OCI-LY1 (cell line): ENCODE measurements at regions not wholly inside any gene's neighbourhood (a gene's known extent, or its start where the extent isn't known, plus 50 kb on each side); places are given as distances from the start of the nearest gene placed in this dataset.

Experiments
- H2AFZ ChIP-seq: fragments of 200-600 bp; sonication (generic), shearing (Covaris generic); 2 replicates; pipeline ENCODE4 v1.6.0; 2014; ENCODE audit warnings: antibody characterized with exemption, mild to moderate bottlenecking, low read length
- H3F3A ChIP-seq: fragments of 200-600 bp; sonication (generic), shearing (Covaris generic); 2 replicates; pipeline ENCODE4 v1.6.0; 2014; ENCODE audit warnings: mild to moderate bottlenecking, antibody characterized with exemption, low read length, moderate library complexity; ENCODE audit not compliant: insufficient read depth
- H3K27ac ChIP-seq: fragments of 200-600 bp; sonication (generic); 2 replicates; pipeline ENCODE4 v1.5.1; 2014; ENCODE audit warnings: low read length, mixed run types, mild to moderate bottlenecking, low read depth; ENCODE audit not compliant: poor library complexity, severe bottlenecking
- H3K27me3 ChIP-seq: fragments of 200-600 bp; sonication (generic); 2 replicates; pipeline ENCODE4 v1.6.0; 2014; ENCODE audit warnings: antibody characterized with exemption, mild to moderate bottlenecking, low read length, moderate library complexity; ENCODE audit not compliant: insufficient read depth
- H3K36me3 ChIP-seq: fragments of 200-600 bp; sonication (generic); 2 replicates; pipeline ENCODE4 v1.6.1; 2014; ENCODE audit warnings: mild to moderate bottlenecking, antibody characterized with exemption, low read length, moderate library complexity, mixed read lengths; ENCODE audit not compliant: insufficient read depth
- H3K4me1 ChIP-seq: fragments of 200-600 bp; sonication (generic); 2 replicates; pipeline ENCODE4 v1.5.1; 2014; ENCODE audit warnings: mild to moderate bottlenecking, low read length, moderate library complexity; ENCODE audit not compliant: insufficient read depth, severe bottlenecking
- H3K4me2 ChIP-seq: fragments of 200-600 bp; sonication (generic), shearing (Covaris generic); 2 replicates; pipeline ENCODE4 v1.6.1; 2014; ENCODE audit warnings: low read length
- H3K4me3 ChIP-seq: fragments of 200-600 bp; sonication (generic); 2 replicates; pipeline ENCODE4 v1.5.1; 2014; ENCODE audit warnings: low read length, low read depth, mild to moderate bottlenecking, mixed read lengths; ENCODE audit not compliant: poor library complexity, severe bottlenecking
- H3K79me2 ChIP-seq: fragments of 200-600 bp; shearing (Covaris generic); 2 replicates; pipeline ENCODE4 v1.6.1; 2016; ENCODE audit warnings: mixed run types, low read length, mixed read lengths; ENCODE audit not compliant: insufficient read depth
- H3K9ac ChIP-seq: fragments of 200-600 bp; sonication (generic), shearing (Covaris generic); 2 replicates; pipeline ENCODE4 v1.6.1; 2014; ENCODE audit warnings: mild to moderate bottlenecking, low read length, mixed read lengths
- H3K9me2 ChIP-seq: fragments of 200-600 bp; sonication (generic), shearing (Covaris generic); 2 replicates; pipeline ENCODE4 v1.6.1; 2014; ENCODE audit warnings: low read depth, mild to moderate bottlenecking, low read length, mixed read lengths
- H3K9me3 ChIP-seq: fragments of 200-600 bp; shearing (Covaris generic); 2 replicates; pipeline ENCODE4 v1.6.1; 2014; ENCODE audit warnings: low read length, mixed read lengths
- H4K20me1 ChIP-seq: fragments of 200-600 bp; sonication (generic), shearing (Covaris generic); 2 replicates; pipeline ENCODE4 v1.6.0; 2016; ENCODE audit warnings: mild to moderate bottlenecking, low read length; ENCODE audit not compliant: insufficient read depth
- EZH2 ChIP-seq: fragments of 200-600 bp; sonication (generic), shearing (Covaris generic); IDR thresholded peaks from 2 replicates; pipeline ENCODE4 v1.8.0; 2017; ENCODE audit warnings: borderline replicate concordance, mixed run types, mild to moderate bottlenecking, antibody characterized with exemption, low read length, moderate library complexity, mixed read lengths
- TF ChIP-seq, protein P1 (sequence below): fragments of 200-600 bp; sonication (generic), shearing (Covaris generic); IDR thresholded peaks from 2 replicates; pipeline ENCODE4 v1.5.1; 2017; ENCODE audit warnings: mild to moderate bottlenecking, antibody characterized with exemption, low read length, moderate library complexity, mixed read lengths

DNA sequence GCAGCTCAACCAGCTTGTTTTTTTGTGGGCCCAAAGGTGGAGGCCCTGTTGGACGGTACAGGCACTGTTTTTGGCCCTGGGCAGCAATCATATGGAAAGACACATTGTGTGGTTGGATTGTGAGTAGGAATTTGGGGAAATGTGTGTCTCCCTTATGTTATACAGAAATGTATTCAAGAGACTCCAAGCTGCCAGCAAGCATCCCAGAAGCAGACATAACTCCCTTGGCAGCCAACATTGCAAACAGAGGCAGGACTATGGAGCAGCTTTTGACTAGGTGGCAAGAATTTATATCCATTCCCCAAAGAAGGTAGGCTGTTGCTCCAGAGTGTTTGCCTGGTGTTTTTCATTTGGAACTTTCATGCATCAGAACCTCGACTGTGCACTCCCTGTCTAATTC, 104.9 kb downstream of the BUB3 start:
- Histone ChIP-seq H3K79me2 (no peaks in the 10 kb centered on the region), H3K27ac (no peak overlapping the region), H3K9me2 (no peaks in the 10 kb centered on the region), H3K36me3 (no peaks in the 10 kb centered on the region), H4K20me1 (no peaks in the 10 kb centered on the region), H3K4me3 (no peak overlapping the region), H2AFZ (no peak overlapping the region), H3K27me3 (no peaks in the 10 kb centered on the region), H3F3A (no peaks in the 10 kb centered on the region), H3K4me2 (no peak overlapping the region), H3K9me3 (no peaks in the 10 kb centered on the region), H3K4me1 (no peaks in the 10 kb centered on the region), H3K9ac (no peak overlapping the region)
- TF ChIP-seq, protein P1, sequence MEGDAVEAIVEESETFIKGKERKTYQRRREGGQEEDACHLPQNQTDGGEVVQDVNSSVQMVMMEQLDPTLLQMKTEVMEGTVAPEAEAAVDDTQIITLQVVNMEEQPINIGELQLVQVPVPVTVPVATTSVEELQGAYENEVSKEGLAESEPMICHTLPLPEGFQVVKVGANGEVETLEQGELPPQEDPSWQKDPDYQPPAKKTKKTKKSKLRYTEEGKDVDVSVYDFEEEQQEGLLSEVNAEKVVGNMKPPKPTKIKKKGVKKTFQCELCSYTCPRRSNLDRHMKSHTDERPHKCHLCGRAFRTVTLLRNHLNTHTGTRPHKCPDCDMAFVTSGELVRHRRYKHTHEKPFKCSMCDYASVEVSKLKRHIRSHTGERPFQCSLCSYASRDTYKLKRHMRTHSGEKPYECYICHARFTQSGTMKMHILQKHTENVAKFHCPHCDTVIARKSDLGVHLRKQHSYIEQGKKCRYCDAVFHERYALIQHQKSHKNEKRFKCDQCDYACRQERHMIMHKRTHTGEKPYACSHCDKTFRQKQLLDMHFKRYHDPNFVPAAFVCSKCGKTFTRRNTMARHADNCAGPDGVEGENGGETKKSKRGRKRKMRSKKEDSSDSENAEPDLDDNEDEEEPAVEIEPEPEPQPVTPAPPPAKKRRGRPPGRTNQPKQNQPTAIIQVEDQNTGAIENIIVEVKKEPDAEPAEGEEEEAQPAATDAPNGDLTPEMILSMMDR: no peak
- TF ChIP-seq EZH2: no peak

DNA sequence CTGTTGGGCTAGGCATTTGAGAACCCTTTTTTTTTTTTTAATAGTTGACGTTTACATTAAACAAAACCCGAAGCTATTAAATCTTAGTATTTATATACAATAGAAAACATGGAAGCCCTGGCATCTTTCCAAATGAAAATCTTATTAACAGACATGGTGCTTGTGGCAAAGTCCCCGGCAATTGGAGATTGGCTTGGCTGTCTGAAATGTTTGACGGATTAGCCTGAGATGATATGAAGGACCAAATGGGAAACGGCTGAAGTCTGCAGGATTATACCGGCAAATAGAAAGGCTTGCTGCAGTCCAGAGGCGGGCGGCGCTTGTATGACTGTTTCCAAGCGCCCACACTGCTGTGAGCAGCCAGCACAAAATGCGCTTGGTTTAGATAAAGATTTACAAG, 105.6 kb downstream of the BUB3 start:
- H3K4me1 ChIP-seq: no peaks in the 10 kb centered on the region
- H3F3A ChIP-seq: no peaks in the 10 kb centered on the region
- no peaks in the 10 kb centered on the region for H3K36me3 ChIP-seq
- no peak overlapping the region for H3K4me2 ChIP-seq
- no peak overlapping the region for H3K4me3 ChIP-seq
- no peaks in the 10 kb centered on the region for H3K9me3 ChIP-seq
- H2AFZ ChIP-seq: no peak overlapping the region
- H4K20me1 ChIP-seq: no peaks in the 10 kb centered on the region
- no peak overlapping the region for H3K9ac ChIP-seq
- H3K27me3 ChIP-seq: no peaks in the 10 kb centered on the region
- no peaks in the 10 kb centered on the region for H3K9me2 ChIP-seq
- H3K27ac ChIP-seq: no peak overlapping the region
- TF ChIP-seq, protein P1: no peak
- no peak for TF ChIP-seq EZH2
- H3K79me2 ChIP-seq: no peaks in the 10 kb centered on the region

DNA sequence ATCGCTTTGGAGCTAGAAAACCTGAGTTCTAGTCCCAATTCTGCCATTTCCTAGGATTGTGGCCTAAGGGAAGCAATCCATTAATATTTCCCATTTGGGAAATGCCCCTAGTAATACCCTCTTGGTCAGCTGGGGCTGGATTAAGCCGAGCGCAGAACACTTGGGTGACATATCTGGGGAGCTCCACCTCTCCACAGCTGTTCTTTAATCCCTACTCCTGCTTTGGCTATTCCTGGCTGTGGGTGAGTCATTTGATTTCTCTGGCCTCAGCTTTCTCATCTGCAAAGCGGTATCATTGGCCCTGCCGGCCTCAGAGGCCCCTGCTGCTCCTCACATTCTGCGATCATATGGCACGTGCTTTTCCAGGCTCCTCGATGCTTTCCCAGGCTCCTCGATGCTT, 108.3 kb downstream of the BUB3 start:
- Histone ChIP-seq H2AFZ (no peak overlapping the region), H3K27ac (no peak overlapping the region), H3K9ac (no peak overlapping the region)

More for the DNA sequence above, 108.3 kb downstream of the BUB3 start:
- Histone ChIP-seq H3K4me2 (no peak overlapping the region), H3K4me3 (no peak overlapping the region), H3K27me3 (no peaks in the 10 kb centered on the region), H4K20me1 (no peaks in the 10 kb centered on the region), H3K4me1 (no peaks in the 10 kb centered on the region), H3K79me2 (no peaks in the 10 kb centered on the region), H3F3A (no peaks in the 10 kb centered on the region), H3K36me3 (no peaks in the 10 kb centered on the region), H3K9me2 (no peaks in the 10 kb centered on the region), H3K9me3 (no peaks in the 10 kb centered on the region)
- TF ChIP-seq EZH2: no peak
- TF ChIP-seq, protein P1: no peak
